NK-92 treated with Interleukin-12 subunit alpha and Interleukin-12 subunit beta, amount 100 ng/mL, for 24 hours (cell line): ENCODE measurements at regions not wholly inside any gene's neighbourhood (a gene's known extent, or its start where the extent isn't known, plus 50 kb on each side); places are given as distances from the start of the nearest gene placed in this dataset.
"Not testable (repeated sequence)": the region's sequence is repeated elsewhere in the genome, so short reads cannot be mapped to it uniquely, and the experiment has no call there.

Experiments used
- DNase-seq: peaks from one replicate; lab custom pipeline; 2025; lab: John Stamatoyannopoulos, UW

GRCh38 chrX:124181515-124181914 lies 150.9 kb upstream of the TEX13D start:
- DNase-seq, result not testable (repeated sequence)

- DNase-seq, result no peak
These were observed 142.0 kb upstream of the TEX13D start for GRCh38 chrX:124190440-124190839.

- no peak for DNase-seq
These were observed 138.3 kb upstream of the TEX13D start for GRCh38 chrX:124194199-124194598.

GRCh38 chrX:124194901-124195300 lies 137.6 kb upstream of the TEX13D start:
- no peak for DNase-seq

- DNase-seq, result no peak
These were observed 129.1 kb upstream of the TEX13D start for GRCh38 chrX:124203311-124203710.

- no peak for DNase-seq
These were observed 123.8 kb upstream of the TEX13D start for GRCh38 chrX:124208660-124209059.

- DNase-seq, result no peak
These were observed 122.5 kb upstream of the TEX13D start for GRCh38 chrX:124209792-124210576.

- DNase-seq, result no peak
These were observed 121.0 kb upstream of the TEX13D start for GRCh38 chrX:124211312-124211942.

- DNase-seq, result peak; percentile 31
These were observed 119.8 kb upstream of the TEX13D start for GRCh38 chrX:124212622-124213021.

- no peak for DNase-seq
These were observed 116.7 kb upstream of the TEX13D start for GRCh38 chrX:124215786-124216185.

- DNase-seq, result no peak
These were observed 115.9 kb upstream of the TEX13D start for GRCh38 chrX:124216396-124217115.

- peak; percentile 17 for DNase-seq
These were observed 114.9 kb upstream of the TEX13D start for GRCh38 chrX:124217304-124218251.

- peak; percentile 12 for DNase-seq
These were observed 108.9 kb upstream of the TEX13D start for GRCh38 chrX:124223524-124223923.

- DNase-seq, result no peak
These were observed 107.9 kb upstream of the TEX13D start for GRCh38 chrX:124224528-124224927.

GRCh38 chrX:124226129-124226528 lies 106.3 kb upstream of the TEX13D start:
- DNase-seq, result peak; percentile 21

GRCh38 chrX:124228849-124229248 lies 103.6 kb upstream of the TEX13D start:
- DNase-seq, result no peak

GRCh38 chrX:124229374-124229773 lies 103.1 kb upstream of the TEX13D start:
- no peak for DNase-seq

GRCh38 chrX:124230655-124231450 lies 101.6 kb upstream of the TEX13D start:
- DNase-seq, result no peak

- DNase-seq, result no peak
These were observed 101.1 kb upstream of the TEX13D start for GRCh38 chrX:124231451-124231759.

GRCh38 chrX:124232523-124233201 lies 99.8 kb upstream of the TEX13D start:
- DNase-seq, result peak; percentile 19

GRCh38 chrX:124234348-124234747 lies 98.1 kb upstream of the TEX13D start:
- DNase-seq, result no peak
